Bronchial epithelial cell (primary cell): ENCODE measurements at regions not wholly inside any gene's neighbourhood (a gene's known extent, or its start where the extent isn't known, plus 50 kb on each side); places are given as distances from the start of the nearest gene placed in this dataset.
A peak's percentile ranks its signal among the peaks of the same experiment; 100 is the strongest.

Source experiments
- DNase-seq: peaks from one replicate; pipeline ENCODE4 v3.0.0-alpha.2; 2010; ENCODE audit warnings: low read depth
- FAIRE-seq: peaks from 2 replicates; lab custom pipeline; 2011; peaks lifted over from hg19 to GRCh38; lab: Jason Lieb, UNC
- H3K27me3 ChIP-seq: 2 replicates; pipeline ENCODE4 v1.5.1; 2011; ENCODE audit warnings: low read length; ENCODE audit not compliant: control insufficient read depth, insufficient read depth
- H3K36me3 ChIP-seq: 2 replicates; pipeline ENCODE4 v1.5.1; 2011; ENCODE audit warnings: low read length; ENCODE audit not compliant: control insufficient read depth, insufficient read depth
- H3K4me3 ChIP-seq: 2 replicates; pipeline ENCODE4 v1.5.1; 2011; ENCODE audit warnings: mild to moderate bottlenecking, low read depth, low read length, control low read depth
- CTCF ChIP-seq: IDR thresholded peaks from 2 replicates; pipeline ENCODE4 v1.5.1; 2011; ENCODE audit warnings: mild to moderate bottlenecking, moderate library complexity, low read length, control low read depth, inconsistent platforms; ENCODE audit not compliant: insufficient read depth, severe bottlenecking

GRCh38 chr2:225293638-225294037 is 105.9 kb upstream of the NYAP2 start:
- Histone ChIP-seq H3K4me3 (no peak overlapping the region), H3K36me3 (no peaks in the 10 kb centered on the region), H3K27me3 (no peaks in the 10 kb centered on the region)
- no peak for DNase-seq
- no peak for FAIRE-seq
- no peak for TF ChIP-seq CTCF

- H3K27me3 ChIP-seq = no peaks in the 10 kb centered on the region
- no peak overlapping the region for H3K4me3 ChIP-seq
- no peak for FAIRE-seq
- H3K36me3 ChIP-seq = no peaks in the 10 kb centered on the region
- no peak for DNase-seq
- no peak for TF ChIP-seq CTCF
Measured at GRCh38 chr2:225290757-225291400, 108.6 kb upstream of the NYAP2 start.

- H3K4me3 ChIP-seq = no peak overlapping the region
- DNase-seq = no peak
- TF ChIP-seq CTCF = no peak
- no peaks in the 10 kb centered on the region for H3K36me3 ChIP-seq
- no peaks in the 10 kb centered on the region for H3K27me3 ChIP-seq
- no peak for FAIRE-seq
Measured at GRCh38 chr2:225289659-225290058, 109.9 kb upstream of the NYAP2 start.

GRCh38 chr2:225288986-225289385 is 110.5 kb upstream of the NYAP2 start:
- Histone ChIP-seq H3K27me3 (no peaks in the 10 kb centered on the region), H3K36me3 (no peaks in the 10 kb centered on the region), H3K4me3 (no peak overlapping the region)
- DNase-seq (peak; percentile 3), FAIRE-seq (no peak)
- TF ChIP-seq CTCF = no peak

GRCh38 chr2:225282858-225283710 is 116.4 kb upstream of the NYAP2 start:
- no peaks in the 10 kb centered on the region for H3K27me3 ChIP-seq
- H3K4me3 ChIP-seq = no peak overlapping the region
- DNase-seq (peak; percentile 34), FAIRE-seq (peak; percentile 43)
- no peaks in the 10 kb centered on the region for H3K36me3 ChIP-seq
- peak; percentile 88 for TF ChIP-seq CTCF
